ENCODE measurements at regions not wholly inside any gene's neighbourhood (a gene's known extent, or its start where the extent isn't known, plus 50 kb on each side); places are given as distances from the start of the nearest gene placed in this dataset.

GRCh38 chr6:120111001-120111400, 761.4 kb upstream of the MAN1A1 start:
- H3K36me3 ChIP-seq (ENCODE audit: control insufficient read depth, insufficient read depth, low read length): no peaks in the 10 kb centered on the region
- no peak for FAIRE-seq
- no peak for DNase-seq (ENCODE audit: low read depth)
- no peak overlapping the region for H3K4me3 ChIP-seq (ENCODE audit: low read depth, low read length)
- H3K27me3 ChIP-seq (ENCODE audit: control insufficient read depth, insufficient read depth, low read length): no peaks in the 10 kb centered on the region
- no peak for TF ChIP-seq CTCF (IDR thresholded peaks at IDR 0.05; ENCODE audit: insufficient read depth, low read length, severe bottlenecking)

GRCh38 chr6:120108061-120108795, 758.7 kb upstream of the MAN1A1 start:
- no peaks in the 10 kb centered on the region for H3K36me3 ChIP-seq (ENCODE audit: control insufficient read depth, insufficient read depth, low read length)
- no peaks in the 10 kb centered on the region for H3K27me3 ChIP-seq (ENCODE audit: control insufficient read depth, insufficient read depth, low read length)
- FAIRE-seq: no peak
- TF ChIP-seq CTCF (IDR thresholded peaks at IDR 0.05; ENCODE audit: insufficient read depth, low read length, severe bottlenecking): no peak
- H3K4me3 ChIP-seq (ENCODE audit: low read depth, low read length): no peak overlapping the region
- DNase-seq (ENCODE audit: low read depth): peak; percentile 49

GRCh38 chr6:120103618-120104017, 754.1 kb upstream of the MAN1A1 start:
- DNase-seq (ENCODE audit: low read depth) (no peak), FAIRE-seq (no peak)
- Histone ChIP-seq H3K4me3 (ENCODE audit: low read depth, low read length) (no peak overlapping the region), H3K36me3 (ENCODE audit: control insufficient read depth, insufficient read depth, low read length) (no peaks in the 10 kb centered on the region), H3K27me3 (ENCODE audit: control insufficient read depth, insufficient read depth, low read length) (no peaks in the 10 kb centered on the region)
- no peak for TF ChIP-seq CTCF (IDR thresholded peaks at IDR 0.05; ENCODE audit: insufficient read depth, low read length, severe bottlenecking)

- H3K4me3 ChIP-seq (ENCODE audit: low read depth, low read length): no peak overlapping the region
- no peak for FAIRE-seq
- no peak for DNase-seq (ENCODE audit: low read depth)
- no peaks in the 10 kb centered on the region for H3K36me3 ChIP-seq (ENCODE audit: control insufficient read depth, insufficient read depth, low read length)
- TF ChIP-seq CTCF (IDR thresholded peaks at IDR 0.05; ENCODE audit: insufficient read depth, low read length, severe bottlenecking): no peak
- H3K27me3 ChIP-seq (ENCODE audit: control insufficient read depth, insufficient read depth, low read length): no peaks in the 10 kb centered on the region
Observed at GRCh38 chr6:120096696-120097260, 747.2 kb upstream of the MAN1A1 start.

GRCh38 chr6:120083186-120083585, 733.6 kb upstream of the MAN1A1 start:
- Histone ChIP-seq H3K36me3 (ENCODE audit: control insufficient read depth, insufficient read depth, low read length) (no peaks in the 10 kb centered on the region), H3K4me3 (ENCODE audit: low read depth, low read length) (no peak overlapping the region), H3K27me3 (ENCODE audit: control insufficient read depth, insufficient read depth, low read length) (no peaks in the 10 kb centered on the region)
- FAIRE-seq (no peak), DNase-seq (ENCODE audit: low read depth) (no peak)
- no peak for TF ChIP-seq CTCF (IDR thresholded peaks at IDR 0.05; ENCODE audit: insufficient read depth, low read length, severe bottlenecking)

All from bronchial epithelial cell (primary cell).